ENCODE measurements at regions not wholly inside any gene's neighbourhood (a gene's known extent, or its start where the extent isn't known, plus 50 kb on each side); places are given as distances from the start of the nearest gene placed in this dataset.
A peak's percentile ranks its signal among the peaks of the same experiment; 100 is the strongest.
"Not testable (repeated sequence)": the region's sequence is repeated elsewhere in the genome, so short reads cannot be mapped to it uniquely, and the experiment has no call there.

GRCh38 chr3:5035113-5035512 lies 55.9 kb downstream of the BHLHE40 start:
- DNase-seq (ENCODE audit: missing footprints), result no peak
- intact Hi-C loops (cut with DNase I), result no loop called here
- no peak for ATAC-seq

GRCh38 chr3:5035692-5036391 lies 56.6 kb downstream of the BHLHE40 start:
- intact Hi-C loops (cut with DNase I), result no loop called here
- no peak for DNase-seq (ENCODE audit: missing footprints)

GRCh38 chr3:5036392-5036766 lies 57.1 kb downstream of the BHLHE40 start:
- ATAC-seq, result no peak
- intact Hi-C loops (cut with DNase I), result no loop called here
- no peak for DNase-seq (ENCODE audit: missing footprints)

More at GRCh38 chr3:5035692-5036391, 56.6 kb downstream of the BHLHE40 start:
- no peak for ATAC-seq

- intact Hi-C loops (cut with DNase I), result no loop called here
- DNase-seq (ENCODE audit: missing footprints) (no peak), ATAC-seq (no peak)
These were observed 57.6 kb downstream of the BHLHE40 start for GRCh38 chr3:5036858-5037257.

GRCh38 chr3:5039585-5039984 lies 60.3 kb downstream of the BHLHE40 start:
- intact Hi-C loops (cut with DNase I), result no loop called here
- no peak for DNase-seq (ENCODE audit: missing footprints)
- no peak for ATAC-seq

- intact Hi-C loops (cut with DNase I), result no loop called here
- no peak for ATAC-seq
These were observed 62.1 kb downstream of the BHLHE40 start for GRCh38 chr3:5041315-5041714.

GRCh38 chr3:5045961-5046360 lies 66.7 kb downstream of the BHLHE40 start:
- intact Hi-C loops (cut with DNase I), result no loop called here
- DNase-seq (ENCODE audit: missing footprints) (no peak), ATAC-seq (no peak)

More at GRCh38 chr3:5041315-5041714, 62.1 kb downstream of the BHLHE40 start:
- DNase-seq (ENCODE audit: missing footprints), result no peak

GRCh38 chr3:5047764-5048419 lies 68.7 kb downstream of the BHLHE40 start:
- no peak for ATAC-seq
- intact Hi-C loops (cut with DNase I), result no loop called here
- no peak for DNase-seq (ENCODE audit: missing footprints)

- no peak for DNase-seq (ENCODE audit: missing footprints)
- no peak for ATAC-seq
These were observed 70.3 kb upstream of the ARL8B start for GRCh38 chr3:5051772-5052171.

GRCh38 chr3:5052247-5052646 lies 69.8 kb upstream of the ARL8B start:
- no peak for DNase-seq (ENCODE audit: missing footprints)
- no peak for ATAC-seq
- intact Hi-C loops (cut with DNase I), result no loop called here

More at GRCh38 chr3:5051772-5052171, 70.3 kb upstream of the ARL8B start:
- intact Hi-C loops (cut with DNase I), result no loop called here

GRCh38 chr3:5053021-5053831 lies 68.9 kb upstream of the ARL8B start:
- ATAC-seq (no peak), DNase-seq (ENCODE audit: missing footprints) (no peak)
- intact Hi-C loops (cut with DNase I), result no loop called here

GRCh38 chr3:5054098-5054497 lies 68.0 kb upstream of the ARL8B start:
- ATAC-seq (no peak), DNase-seq (ENCODE audit: missing footprints) (no peak)
- intact Hi-C loops (cut with DNase I), result no loop called here

- ATAC-seq; intact Hi-C loops (cut with DNase I); DNase-seq (ENCODE audit: missing footprints): not testable (repeated sequence)
These were observed 67.5 kb upstream of the ARL8B start for GRCh38 chr3:5054579-5054978.

GRCh38 chr3:5055357-5056110 lies 66.6 kb upstream of the ARL8B start:
- intact Hi-C loops (cut with DNase I), result loop anchor here (2.0 kb wide), 2 partner anchors 75 to 399 kb away; no protein-coding TSS in a partner anchor
- ATAC-seq, result no peak

GRCh38 chr3:5056111-5056391 lies 66.0 kb upstream of the ARL8B start:
- no peak for DNase-seq (ENCODE audit: missing footprints)
- no peak for ATAC-seq
- intact Hi-C loops (cut with DNase I), result loop anchor here (2.0 kb wide), 2 partner anchors 75 to 399 kb away; no protein-coding TSS in a partner anchor

More at GRCh38 chr3:5055357-5056110, 66.6 kb upstream of the ARL8B start:
- no peak for DNase-seq (ENCODE audit: missing footprints)

- no peak for DNase-seq (ENCODE audit: missing footprints)
- intact Hi-C loops (cut with DNase I), result loop anchor here (1.0 to 2.0 kb wide), 3 partner anchors 76 to 400 kb away; no protein-coding TSS in a partner anchor
- no peak for ATAC-seq
These were observed 64.8 kb upstream of the ARL8B start for GRCh38 chr3:5057272-5057671.

- DNase-seq (ENCODE audit: missing footprints), result no peak
- intact Hi-C loops (cut with DNase I), result loop anchor here (1.0 to 2.0 kb wide), 3 partner anchors 77 to 401 kb away; no protein-coding TSS in a partner anchor
- peak; percentile 93 for ATAC-seq
These were observed 64.2 kb upstream of the ARL8B start for GRCh38 chr3:5057857-5058324.

GRCh38 chr3:5058471-5058951 lies 63.6 kb upstream of the ARL8B start:
- ATAC-seq, result no peak
- DNase-seq (ENCODE audit: missing footprints), result no peak
- intact Hi-C loops (cut with DNase I), result no loop called here

- intact Hi-C loops (cut with DNase I), result no loop called here
- ATAC-seq, result no peak
- no peak for DNase-seq (ENCODE audit: missing footprints)
These were observed 62.3 kb upstream of the ARL8B start for GRCh38 chr3:5059782-5060181.
